ENCODE measurements at regions not wholly inside any gene's neighbourhood (a gene's known extent, or its start where the extent isn't known, plus 50 kb on each side); places are given as distances from the start of the nearest gene placed in this dataset.
"Not testable (repeated sequence)": the region's sequence is repeated elsewhere in the genome, so short reads cannot be mapped to it uniquely, and the experiment has no call there.

DNA sequence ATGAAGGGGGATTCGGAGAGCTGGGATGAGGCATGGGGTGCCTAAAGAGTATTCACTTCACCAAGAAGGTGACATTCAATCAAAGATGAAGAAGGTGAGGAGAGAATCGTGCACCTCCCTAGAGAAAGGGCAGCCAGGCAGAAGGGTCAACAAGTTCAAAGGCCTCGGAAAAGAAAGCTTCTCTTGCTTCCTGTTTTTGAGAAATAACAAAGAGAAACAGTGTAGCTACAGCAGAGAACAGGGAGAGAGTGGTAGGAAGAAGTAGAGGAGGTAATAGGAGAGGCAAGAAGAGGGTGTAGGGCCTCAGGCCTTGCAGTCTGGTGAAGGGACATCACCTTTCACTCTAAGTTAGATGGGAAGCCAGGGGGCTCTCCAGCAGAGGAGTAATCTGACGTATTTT, 97.0 kb upstream of the SEC22B start:
- not testable (repeated sequence) for TF ChIP-seq RBFOX2 (IDR thresholded peaks at IDR 0.05; ENCODE audit: low read depth, low read length); EZH2 (IDR thresholded peaks at IDR 0.05; ENCODE audit: borderline replicate concordance, low read depth, low read length); CBFA2T3 (IDR thresholded peaks at IDR 0.05); POLR2A (conservative IDR thresholded peaks at IDR 0.05); KAT8 (IDR thresholded peaks at IDR 0.05; ENCODE audit: low read depth); IRF1 (CRISPR knock-in tag; IDR thresholded peaks at IDR 0.05; ENCODE audit: borderline replicate concordance); L3MBTL2 (IDR thresholded peaks at IDR 0.05)
- TF ChIP-seq, protein P1, sequence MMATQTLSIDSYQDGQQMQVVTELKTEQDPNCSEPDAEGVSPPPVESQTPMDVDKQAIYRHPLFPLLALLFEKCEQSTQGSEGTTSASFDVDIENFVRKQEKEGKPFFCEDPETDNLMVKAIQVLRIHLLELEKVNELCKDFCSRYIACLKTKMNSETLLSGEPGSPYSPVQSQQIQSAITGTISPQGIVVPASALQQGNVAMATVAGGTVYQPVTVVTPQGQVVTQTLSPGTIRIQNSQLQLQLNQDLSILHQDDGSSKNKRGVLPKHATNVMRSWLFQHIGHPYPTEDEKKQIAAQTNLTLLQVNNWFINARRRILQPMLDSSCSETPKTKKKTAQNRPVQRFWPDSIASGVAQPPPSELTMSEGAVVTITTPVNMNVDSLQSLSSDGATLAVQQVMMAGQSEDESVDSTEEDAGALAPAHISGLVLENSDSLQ (IDR thresholded peaks at IDR 0.05) = not testable (repeated sequence)
- TF ChIP-seq, protein P2, sequence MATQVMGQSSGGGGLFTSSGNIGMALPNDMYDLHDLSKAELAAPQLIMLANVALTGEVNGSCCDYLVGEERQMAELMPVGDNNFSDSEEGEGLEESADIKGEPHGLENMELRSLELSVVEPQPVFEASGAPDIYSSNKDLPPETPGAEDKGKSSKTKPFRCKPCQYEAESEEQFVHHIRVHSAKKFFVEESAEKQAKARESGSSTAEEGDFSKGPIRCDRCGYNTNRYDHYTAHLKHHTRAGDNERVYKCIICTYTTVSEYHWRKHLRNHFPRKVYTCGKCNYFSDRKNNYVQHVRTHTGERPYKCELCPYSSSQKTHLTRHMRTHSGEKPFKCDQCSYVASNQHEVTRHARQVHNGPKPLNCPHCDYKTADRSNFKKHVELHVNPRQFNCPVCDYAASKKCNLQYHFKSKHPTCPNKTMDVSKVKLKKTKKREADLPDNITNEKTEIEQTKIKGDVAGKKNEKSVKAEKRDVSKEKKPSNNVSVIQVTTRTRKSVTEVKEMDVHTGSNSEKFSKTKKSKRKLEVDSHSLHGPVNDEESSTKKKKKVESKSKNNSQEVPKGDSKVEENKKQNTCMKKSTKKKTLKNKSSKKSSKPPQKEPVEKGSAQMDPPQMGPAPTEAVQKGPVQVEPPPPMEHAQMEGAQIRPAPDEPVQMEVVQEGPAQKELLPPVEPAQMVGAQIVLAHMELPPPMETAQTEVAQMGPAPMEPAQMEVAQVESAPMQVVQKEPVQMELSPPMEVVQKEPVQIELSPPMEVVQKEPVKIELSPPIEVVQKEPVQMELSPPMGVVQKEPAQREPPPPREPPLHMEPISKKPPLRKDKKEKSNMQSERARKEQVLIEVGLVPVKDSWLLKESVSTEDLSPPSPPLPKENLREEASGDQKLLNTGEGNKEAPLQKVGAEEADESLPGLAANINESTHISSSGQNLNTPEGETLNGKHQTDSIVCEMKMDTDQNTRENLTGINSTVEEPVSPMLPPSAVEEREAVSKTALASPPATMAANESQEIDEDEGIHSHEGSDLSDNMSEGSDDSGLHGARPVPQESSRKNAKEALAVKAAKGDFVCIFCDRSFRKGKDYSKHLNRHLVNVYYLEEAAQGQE (IDR thresholded peaks at IDR 0.05; ENCODE audit: borderline replicate concordance) = not testable (repeated sequence)
- TF ChIP-seq, protein P2 (CRISPR knock-in tag; IDR thresholded peaks at IDR 0.05; ENCODE audit: low read depth) = not testable (repeated sequence)

Measured in K562 (cell line).